GM18951 (cell line): ENCODE measurements at regions not wholly inside any gene's neighbourhood (a gene's known extent, or its start where the extent isn't known, plus 50 kb on each side); places are given as distances from the start of the nearest gene placed in this dataset.

Experiments used
- POLR2A ChIP-seq: IDR thresholded peaks from 4 replicates; pipeline ENCODE4 v1.6.1; 2011; ENCODE audit warnings: mild to moderate bottlenecking; ENCODE audit not compliant: insufficient read length, insufficient read depth; ENCODE audit errors: extremely low read depth
- in situ Hi-C: fragments of 300-500 bp; cut with MboI; formaldehyde crosslinking; loops from one replicate; pipeline ENCODE4 v1.12.0; 2022; ENCODE audit warnings: low sequenced_read_pairs, mixed read lengths, inconsistent platforms; ENCODE audit not compliant: unreplicated experiment

GRCh38 chr10:113967126-113967525, 76.5 kb upstream of the ADRB1 start:
- in situ Hi-C loops = no loop called here
- no peak for TF ChIP-seq POLR2A

GRCh38 chr10:113970641-113971040, 73.0 kb upstream of the ADRB1 start:
- TF ChIP-seq POLR2A = no peak
- in situ Hi-C loops = no loop called here

GRCh38 chr10:113971349-113971973, 72.2 kb upstream of the ADRB1 start:
- TF ChIP-seq POLR2A = no peak
- in situ Hi-C loops = no loop called here

GRCh38 chr10:113977174-113977573, 66.5 kb upstream of the ADRB1 start:
- in situ Hi-C loops = no loop called here

GRCh38 chr10:113978802-113979201, 64.9 kb upstream of the ADRB1 start:
- in situ Hi-C loops = no loop called here
- TF ChIP-seq POLR2A = no peak

More at GRCh38 chr10:113977174-113977573, 66.5 kb upstream of the ADRB1 start:
- TF ChIP-seq POLR2A = no peak

- in situ Hi-C loops = no loop called here
- TF ChIP-seq POLR2A = no peak
Observed at GRCh38 chr10:113979409-113979808, 64.3 kb upstream of the ADRB1 start.

GRCh38 chr10:113980408-113981087, 63.1 kb upstream of the ADRB1 start:
- no peak for TF ChIP-seq POLR2A

GRCh38 chr10:113982296-113982695, 61.4 kb upstream of the ADRB1 start:
- no peak for TF ChIP-seq POLR2A
- in situ Hi-C loops = no loop called here

More at GRCh38 chr10:113980408-113981087, 63.1 kb upstream of the ADRB1 start:
- in situ Hi-C loops = no loop called here

- in situ Hi-C loops = no loop called here
- TF ChIP-seq POLR2A = peak; percentile 3
Observed at GRCh38 chr10:113982769-113983168, 60.9 kb upstream of the ADRB1 start.

GRCh38 chr10:113983552-113983951, 60.1 kb upstream of the ADRB1 start:
- no peak for TF ChIP-seq POLR2A
- in situ Hi-C loops = no loop called here

GRCh38 chr10:113985297-113985844, 58.3 kb upstream of the ADRB1 start:
- no peak for TF ChIP-seq POLR2A
- in situ Hi-C loops = no loop called here

- no peak for TF ChIP-seq POLR2A
- in situ Hi-C loops = no loop called here
Observed at GRCh38 chr10:113986316-113986715, 57.4 kb upstream of the ADRB1 start.

- no peak for TF ChIP-seq POLR2A
- in situ Hi-C loops = no loop called here
Observed at GRCh38 chr10:113987156-113987555, 56.5 kb upstream of the ADRB1 start.

- in situ Hi-C loops = no loop called here
- TF ChIP-seq POLR2A = no peak
Observed at GRCh38 chr10:113987805-113988204, 55.9 kb upstream of the ADRB1 start.
